HEK293 (cell line): ENCODE measurements at regions not wholly inside any gene's neighbourhood (a gene's known extent, or its start where the extent isn't known, plus 50 kb on each side); places are given as distances from the start of the nearest gene placed in this dataset.

ENCODE experiments used
- ATF2 ChIP-seq: fragments of 450-650 bp; formaldehyde crosslinking; IDR thresholded peaks from 2 replicates; pipeline ENCODE4 v1.5.1; 2016; ENCODE audit warnings: missing biosample characterization, missing genetic modification characterization, low read depth
- CTCF ChIP-seq: fragments of 450-650 bp; formaldehyde crosslinking; IDR thresholded peaks from 2 replicates; pipeline ENCODE4 v1.5.1; 2016; ENCODE audit warnings: missing biosample characterization, missing genetic modification characterization
- MEIS1 ChIP-seq: sonication (generic); formaldehyde crosslinking; IDR thresholded peaks from 2 replicates; pipeline ENCODE4 v1.8.1; 2022; ENCODE audit warnings: missing genetic modification reagents, mild to moderate bottlenecking, borderline replicate concordance
- OVOL3 ChIP-seq: fragments of 450-650 bp; formaldehyde crosslinking; IDR thresholded peaks from 2 replicates; pipeline ENCODE4 v1.5.1; 2016; ENCODE audit warnings: missing biosample characterization, missing genetic modification characterization
- SALL2 ChIP-seq: fragments of 450-650 bp; formaldehyde crosslinking; IDR thresholded peaks from 2 replicates; pipeline ENCODE4 v1.5.0; 2017; ENCODE audit warnings: missing biosample characterization, mild to moderate bottlenecking, missing genetic modification characterization, borderline replicate concordance
- YY1 ChIP-seq: fragments of 450-650 bp; formaldehyde crosslinking; IDR thresholded peaks from 2 replicates; pipeline ENCODE4 v1.5.1; 2018; ENCODE audit warnings: missing biosample characterization, missing genetic modification characterization
- ZNF433 ChIP-seq: fragments of 450-650 bp; formaldehyde crosslinking; IDR thresholded peaks from 2 replicates; pipeline ENCODE4 v1.5.1; 2016; ENCODE audit warnings: missing biosample characterization, missing genetic modification characterization, low read depth
- ZNF561 ChIP-seq: fragments of 450-650 bp; IDR thresholded peaks from 2 replicates; pipeline ENCODE4 v1.5.1; 2018; ENCODE audit warnings: missing biosample characterization, missing genetic modification characterization, borderline replicate concordance
- ZSCAN23 ChIP-seq: fragments of 450-650 bp; formaldehyde crosslinking; IDR thresholded peaks from 2 replicates; pipeline ENCODE4 v1.5.1; 2016; ENCODE audit warnings: missing biosample characterization, missing genetic modification characterization

DNA sequence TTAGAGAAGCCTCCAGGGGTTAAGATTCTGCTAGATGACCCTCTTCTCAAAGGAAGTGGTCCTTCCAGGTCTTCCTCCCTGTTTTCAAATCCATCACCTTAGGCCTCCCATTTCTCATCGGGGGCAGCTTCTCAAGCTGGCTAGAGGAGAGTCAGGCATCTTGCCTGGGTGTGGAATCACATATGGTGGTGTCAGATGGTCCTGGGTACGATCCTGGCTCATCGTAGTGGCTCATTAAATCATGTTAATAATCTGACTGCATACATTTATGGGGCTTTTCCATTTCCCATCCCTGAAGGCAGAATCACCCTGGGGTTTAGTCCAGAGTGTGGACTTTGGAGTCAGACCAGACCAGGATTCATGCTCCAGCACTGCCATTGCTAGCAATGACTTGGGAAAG, 132.6 kb downstream of the RPS24 start:
- TF ChIP-seq CTCF (no peak), ZNF561 (tag by site-specific recombination) (no peak), SALL2 (tag by site-specific recombination) (no peak), ATF2 (tag by site-specific recombination) (no peak), YY1 (tag by site-specific recombination) (no peak), ZSCAN23 (tag by site-specific recombination) (no peak), OVOL3 (tag by site-specific recombination) (no peak), ZNF433 (tag by site-specific recombination) (no peak), MEIS1 (CRISPR knock-in tag) (no peak)
